PFSK-1 (cell line): ENCODE measurements at regions not wholly inside any gene's neighbourhood (a gene's known extent, or its start where the extent isn't known, plus 50 kb on each side); places are given as distances from the start of the nearest gene placed in this dataset.

Source experiments
- POLR2AphosphoS5 ChIP-seq: IDR thresholded peaks from 2 replicates; pipeline ENCODE4 v1.6.1; 2012; ENCODE audit warnings: low read depth, mild to moderate bottlenecking, control low read depth, low read length, moderate library complexity
- REST ChIP-seq, 2 experiments: IDR thresholded peaks; 2 replicates each; pipeline versions ENCODE4 v1.6.1 to v1.8.0; 2011 to 2012; ENCODE audit warnings: low read depth in 2 of 2, low read length in 2 of 2, control low read depth in 1 of 2, inconsistent platforms in 1 of 2, mild to moderate bottlenecking in 1 of 2, moderate library complexity in 1 of 2; ENCODE audit not compliant: insufficient read depth in 1 of 2
- SIN3A ChIP-seq: IDR thresholded peaks from 2 replicates; pipeline ENCODE4 v1.6.1; 2012; ENCODE audit warnings: mild to moderate bottlenecking, low read length, moderate library complexity, borderline replicate concordance; ENCODE audit not compliant: insufficient read depth

- TF ChIP-seq POLR2AphosphoS5 (no peak), SIN3A (no peak), REST (IDR thresholded peaks at IDR 0.05; ENCODE audit: insufficient read depth in 1 of 2, low read depth in 2 of 2, low read length in 2 of 2) (no peak)
Measured at GRCh38 chr10:89904755-89905154, 203.4 kb downstream of the KIF20B start.
